B cell (primary cell): ENCODE measurements at regions not wholly inside any gene's neighbourhood (a gene's known extent, or its start where the extent isn't known, plus 50 kb on each side); places are given as distances from the start of the nearest gene placed in this dataset.

Source experiments
- ATAC-seq: fragments of 200-7000 bp; cut with Tn5 transposase; one replicate; pipeline ENCODE4 v1.10.0; 2021; ENCODE audit warnings: low read depth, mild to moderate bottlenecking, moderate number of reproducible peaks, moderate library complexity
- CTCF ChIA-PET: fragments of 350-600 bp; sonication (Branson Sonifier 250); formaldehyde crosslinking; loops from one replicate; lab custom pipeline; 2021; ENCODE audit warnings: antibody characterized with exemption, inconsistent platforms; lab: Charles Lee
- POLR2A ChIA-PET: fragments of 350-600 bp; sonication (Branson Sonifier 250); formaldehyde crosslinking; loops from one replicate; lab custom pipeline; 2021; ENCODE audit warnings: antibody characterized with exemption; lab: Charles Lee
- DNase-seq: peaks from one replicate; pipeline ENCODE4 v3.0.0; 2013
- H2AFZ ChIP-seq: 2 replicates; pipeline ENCODE4 v1.6.1; 2012; ENCODE audit warnings: mild to moderate bottlenecking, low read depth, low read length; ENCODE audit not compliant: insufficient read depth, poor library complexity, severe bottlenecking
- H3K27ac ChIP-seq, 2 donors: 1 replicate in 1 of 2; 2 replicates in 1 of 2; pipeline ENCODE4 v1.5.1; 2012 to 2013; ENCODE audit warnings: low read length in 2 of 2, mild to moderate bottlenecking in 2 of 2, moderate library complexity in 1 of 2
- H3K27me3 ChIP-seq, 4 experiments: fragments of 200-600 bp in 1 of 4; sonication (generic) in 1 of 4; replicated peaks in 1 of 4; 1 replicate in 2 of 4; 2 replicates in 2 of 4; pipeline versions ENCODE4 v1.6.1 to v1.7.0; 2013 to 2016; ENCODE audit warnings: low read length in 3 of 4, mild to moderate bottlenecking in 2 of 4, mixed read lengths in 1 of 4, moderate library complexity in 1 of 4; ENCODE audit not compliant: insufficient read depth in 4 of 4, control insufficient read depth in 3 of 4; ENCODE audit errors: control extremely low read depth in 1 of 4
- H3K36me3 ChIP-seq, 2 experiments: replicated peaks in 1 of 2; 1 replicate in 1 of 2; 2 replicates in 1 of 2; pipeline versions ENCODE4 v1.6.1 to v1.7.1; 2013; ENCODE audit warnings: low read length in 1 of 2; ENCODE audit not compliant: insufficient read depth in 2 of 2, control insufficient read depth in 1 of 2; ENCODE audit errors: control extremely low read depth in 1 of 2, extremely low read depth in 1 of 2
- H3K4me1 ChIP-seq, 2 donors: fragments of 200-600 bp in 1 of 2; sonication (generic) in 1 of 2; 1 replicate in 1 of 2; 2 replicates in 1 of 2; pipeline versions ENCODE4 v1.5.1 to v1.6.1; 2013 to 2017; ENCODE audit warnings: low read length in 2 of 2; ENCODE audit not compliant: control insufficient read depth in 2 of 2, insufficient read depth in 2 of 2
- H3K4me2 ChIP-seq: replicated peaks from 2 replicates; pipeline ENCODE3; 2012; ENCODE audit warnings: mild to moderate bottlenecking, low read depth, low read length; ENCODE audit not compliant: poor library complexity, severe bottlenecking
- H3K4me3 ChIP-seq, 5 experiments: fragments of 200-600 bp in 1 of 5; sonication (generic) in 1 of 5; 1 replicate in 3 of 5; 2 replicates in 2 of 5; pipeline versions ENCODE4 v1.5.1 to v1.7.0; 2011 to 2016; ENCODE audit warnings: low read length in 4 of 5, mild to moderate bottlenecking in 4 of 5, low read depth in 2 of 5, control low read depth in 1 of 5, moderate library complexity in 1 of 5; ENCODE audit not compliant: insufficient read depth in 1 of 5; ENCODE audit errors: control extremely low read depth in 1 of 5, extremely low read depth in 1 of 5
- H3K79me2 ChIP-seq: fragments of 200-600 bp; sonication (generic); one replicate; pipeline ENCODE4 v1.6.0; 2016; ENCODE audit warnings: low read length; ENCODE audit not compliant: control insufficient read depth, insufficient read depth
- H3K9ac ChIP-seq: fragments of 200-600 bp; sonication (generic); 2 replicates; pipeline ENCODE4 v1.6.1; 2017; ENCODE audit warnings: mild to moderate bottlenecking, low read length, moderate library complexity
- H3K9me3 ChIP-seq, 3 donors: one replicate each; pipeline versions ENCODE4 v1.6.1 to v1.7.1; 2013; ENCODE audit warnings: low read length in 2 of 3; ENCODE audit not compliant: control insufficient read depth in 2 of 3, insufficient read depth in 1 of 3; ENCODE audit errors: control extremely low read depth in 1 of 3
- H4K20me1 ChIP-seq: 2 replicates; pipeline ENCODE4 v1.6.0; 2012; ENCODE audit warnings: mild to moderate bottlenecking, low read length; ENCODE audit not compliant: insufficient read depth, control insufficient read depth, poor library complexity, severe bottlenecking
- H3K27ac Mint-ChIP-seq: one replicate; pipeline ENCODE4 v1.8.0; 2021; ENCODE audit warnings: mixed read lengths
- H3K27me3 Mint-ChIP-seq: one replicate; pipeline ENCODE4 v1.8.0; 2021; ENCODE audit warnings: mixed read lengths
- H3K4me1 Mint-ChIP-seq: one replicate; pipeline ENCODE4 v1.8.0; 2021; ENCODE audit warnings: mixed read lengths
- H3K4me3 Mint-ChIP-seq: one replicate; pipeline ENCODE4 v1.8.0; 2021; ENCODE audit warnings: mixed read lengths
- H3K9me3 Mint-ChIP-seq: one replicate; pipeline ENCODE4 v1.8.0; 2022; ENCODE audit warnings: mixed read lengths; ENCODE audit not compliant: insufficient read depth
- CTCF ChIP-seq: fragments of 200-600 bp; IDR thresholded peaks from one replicate; pipeline ENCODE4 v1.8.0; 2022; ENCODE audit warnings: antibody characterized with exemption, mild to moderate bottlenecking
- EZH2 ChIP-seq: IDR thresholded peaks from 2 replicates; pipeline ENCODE4 v1.6.1; 2012; ENCODE audit warnings: borderline replicate concordance, low read depth, mild to moderate bottlenecking, moderate library complexity, low read length; ENCODE audit not compliant: insufficient read depth, poor library complexity, severe bottlenecking
- WGBS: methylation state at CpG from one replicate; pipeline ENCODE4 v1.1.5; 2013; ENCODE audit warnings: missing lambda C conversion rate; ENCODE audit not compliant: insufficient coverage; 5-methylcytosine and 5-hydroxymethylcytosine counted together
- intact Hi-C: fragments of 100-400 bp; cut with micrococcal nuclease; formaldehyde crosslinking; loops from one replicate; pipeline ENCODE4 v1.10.0; 2022

- H3K27me3 Mint-ChIP-seq, result no peaks in the 10 kb centered on the region
- H2AFZ ChIP-seq, result no peak overlapping the region
- peaks cover 5% of the 10 kb centered on the region for H3K9me3 Mint-ChIP-seq
- H3K27me3 ChIP-seq, result no peaks in the 10 kb centered on the region
- H3K4me3 ChIP-seq, result no peak overlapping the region
- H4K20me1 ChIP-seq, result no peaks in the 10 kb centered on the region
- 98% methylated on average over 5 of the region's 5 CpGs for WGBS
- CTCF ChIA-PET, result no interaction called here
- H3K79me2 ChIP-seq, result no peaks in the 10 kb centered on the region
- no peaks in the 10 kb centered on the region for H3K36me3 ChIP-seq
- peaks cover 51% of the 10 kb centered on the region for H3K4me1 Mint-ChIP-seq
- no peak for ATAC-seq
- DNase-seq, result no peak
- H3K4me2 ChIP-seq, result no peak overlapping the region
- H3K9ac ChIP-seq, result no peak overlapping the region
- H3K27ac ChIP-seq, result no peak overlapping the region
- no peak overlapping the region for H3K27ac Mint-ChIP-seq
- H3K4me3 Mint-ChIP-seq, result no peak overlapping the region
- TF ChIP-seq EZH2, result no peak
- TF ChIP-seq CTCF, result no peak
- peaks cover 29 to 34% of the 10 kb centered on the region in 2 donors for H3K4me1 ChIP-seq
- peaks cover 0 to 4% (median 0%) of the 10 kb centered on the region in 3 donors for H3K9me3 ChIP-seq
- POLR2A ChIA-PET, result no interaction called here
- intact Hi-C loops, result no loop called here
Observed at GRCh38 chr10:123535386-123535785, 130.8 kb upstream of the GPR26 start.

- H4K20me1 ChIP-seq, result no peaks in the 10 kb centered on the region
- H3K27ac Mint-ChIP-seq, result peak overlapping the region; percentile 17
- H3K9me3 Mint-ChIP-seq, result peaks cover 5% of the 10 kb centered on the region
- H3K79me2 ChIP-seq, result no peaks in the 10 kb centered on the region
- no peak overlapping the region for H3K4me2 ChIP-seq
- WGBS, result 86% methylated on average over 4 of the region's 6 CpGs
- H3K4me1 Mint-ChIP-seq, result peaks cover 51% of the 10 kb centered on the region
- H3K4me1 ChIP-seq, result peaks cover 29 to 34% of the 10 kb centered on the region in 2 donors
- H3K4me3 Mint-ChIP-seq, result no peak overlapping the region
- ChIA-PET POLR2A (no interaction called here), CTCF (no interaction called here)
- peaks cover 0 to 4% (median 0%) of the 10 kb centered on the region in 3 donors for H3K9me3 ChIP-seq
- intact Hi-C loops, result no loop called here
- H3K36me3 ChIP-seq, result no peaks in the 10 kb centered on the region
- TF ChIP-seq EZH2, result no peak
- no peak for TF ChIP-seq CTCF
- no peak overlapping the region for H3K9ac ChIP-seq
- H3K27ac ChIP-seq, result no peak overlapping the region
- DNase-seq (no peak), ATAC-seq (no peak)
- H3K27me3 Mint-ChIP-seq, result no peaks in the 10 kb centered on the region
- no peaks in the 10 kb centered on the region for H3K27me3 ChIP-seq
- no peak overlapping the region for H3K4me3 ChIP-seq
- H2AFZ ChIP-seq, result no peak overlapping the region
Observed at GRCh38 chr10:123536176-123536845, 129.8 kb upstream of the GPR26 start.
